HUES48 (cell line): ENCODE measurements at regions not wholly inside any gene's neighbourhood (a gene's known extent, or its start where the extent isn't known, plus 50 kb on each side); places are given as distances from the start of the nearest gene placed in this dataset.
"Not testable (repeated sequence)": the region's sequence is repeated elsewhere in the genome, so short reads cannot be mapped to it uniquely, and the experiment has no call there.

ENCODE experiments used
- H3K27ac ChIP-seq: one replicate; pipeline ENCODE4 v1.7.0; 2013; ENCODE audit warnings: low read depth, low read length, inconsistent platforms
- H3K27me3 ChIP-seq: 2 replicates; pipeline ENCODE4 v1.6.1; 2013; ENCODE audit warnings: mild to moderate bottlenecking, low read length; ENCODE audit not compliant: control insufficient read depth, insufficient read depth
- H3K36me3 ChIP-seq: 2 replicates; pipeline ENCODE4 v1.6.1; 2013; ENCODE audit warnings: low read length; ENCODE audit not compliant: control insufficient read depth, insufficient read depth
- H3K4me1 ChIP-seq: 2 replicates; pipeline ENCODE4 v1.6.1; 2013; ENCODE audit warnings: mild to moderate bottlenecking, low read length; ENCODE audit not compliant: control insufficient read depth, insufficient read depth
- H3K4me3 ChIP-seq: 2 replicates; pipeline ENCODE4 v1.5.1; 2013; ENCODE audit warnings: mild to moderate bottlenecking, low read depth, low read length
- H3K9ac ChIP-seq: 2 replicates; pipeline ENCODE4 v1.6.1; 2013; ENCODE audit warnings: mild to moderate bottlenecking, low read depth, low read length, moderate library complexity
- H3K9me3 ChIP-seq: 2 replicates; pipeline ENCODE4 v1.6.1; 2013; ENCODE audit warnings: low read length; ENCODE audit not compliant: control insufficient read depth, insufficient read depth

DNA sequence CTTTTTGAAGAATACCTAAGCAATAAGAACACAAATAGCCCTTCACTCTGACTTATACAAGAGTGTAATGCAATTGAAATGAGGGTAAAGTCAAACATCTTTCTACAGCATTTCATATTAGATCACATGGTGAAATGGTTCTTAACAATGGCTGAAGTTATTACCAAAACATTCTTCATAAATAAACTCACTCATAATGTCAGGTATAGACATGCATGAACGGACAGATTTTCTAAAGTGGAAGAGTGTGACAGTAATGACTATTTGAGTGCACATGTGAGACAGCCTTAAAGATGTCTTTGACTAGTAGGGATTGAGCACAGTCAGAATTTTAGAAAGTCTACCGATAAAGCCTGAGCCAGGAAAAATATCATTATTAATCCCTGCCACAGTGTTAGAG is 471.0 kb downstream of the ZPLD1 start:
- no peak overlapping the region for H3K9ac ChIP-seq
- H3K4me1 ChIP-seq, result no peaks in the 10 kb centered on the region
- no peak overlapping the region for H3K27ac ChIP-seq
- H3K36me3 ChIP-seq, result no peaks in the 10 kb centered on the region
- no peak overlapping the region for H3K4me3 ChIP-seq
- no peaks in the 10 kb centered on the region for H3K9me3 ChIP-seq
- H3K27me3 ChIP-seq, result no peaks in the 10 kb centered on the region

DNA sequence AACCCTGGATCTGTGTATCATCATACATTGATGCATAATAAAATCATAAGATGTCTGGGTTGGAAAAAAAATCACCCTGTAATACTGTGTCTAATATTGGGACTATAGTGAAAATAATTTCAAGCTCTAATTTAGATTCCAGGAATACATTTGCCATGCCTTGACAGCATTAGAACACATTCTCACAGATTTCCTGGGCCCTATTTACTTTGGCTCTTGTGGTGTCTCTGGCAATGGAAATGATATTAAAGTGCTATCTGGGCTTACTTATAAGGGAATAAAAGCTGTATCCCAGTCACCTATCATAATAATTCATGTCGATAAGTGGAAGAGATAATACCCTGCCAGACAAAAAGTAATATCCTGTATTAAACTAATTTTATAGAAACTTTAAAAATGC is 472.0 kb downstream of the ZPLD1 start:
- Histone ChIP-seq H3K27me3 (no peaks in the 10 kb centered on the region), H3K4me3 (no peak overlapping the region), H3K9ac (no peak overlapping the region), H3K9me3 (no peaks in the 10 kb centered on the region), H3K36me3 (no peaks in the 10 kb centered on the region), H3K27ac (no peak overlapping the region), H3K4me1 (peaks cover 2% of the 10 kb centered on the region; the same call in 1 of the 2 replicates)

- Histone ChIP-seq H3K36me3 (no peaks in the 10 kb centered on the region), H3K27me3 (no peaks in the 10 kb centered on the region), H3K4me3 (no peak overlapping the region), H3K27ac (no peak overlapping the region), H3K9ac (no peak overlapping the region), H3K4me1 (peaks cover 3% of the 10 kb centered on the region; the same call in 1 of the 2 replicates), H3K9me3 (no peaks in the 10 kb centered on the region)
Measured at GRCh38 chr3:102909904-102910303, 475.1 kb downstream of the ZPLD1 start.

DNA sequence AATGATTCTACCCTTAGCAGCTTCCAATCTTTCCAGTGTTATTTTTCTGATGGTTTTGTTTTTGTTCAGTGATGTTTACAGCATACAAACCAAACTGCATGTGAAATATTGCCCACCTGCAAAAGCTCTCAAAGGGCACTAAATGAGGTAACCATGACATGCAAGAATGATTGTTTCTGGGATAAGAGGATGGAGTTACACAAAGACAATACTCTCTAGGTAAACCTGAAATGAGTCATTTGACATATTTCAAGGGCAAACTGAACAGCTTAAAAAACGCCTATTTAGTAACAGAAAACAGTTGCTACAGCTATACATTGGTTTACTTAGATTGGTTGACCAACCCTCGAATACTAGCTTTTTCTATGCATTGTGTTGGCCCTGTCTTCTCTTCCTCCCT is 481.7 kb downstream of the ZPLD1 start:
- Histone ChIP-seq H3K4me3 (no peak overlapping the region), H3K27ac (no peak overlapping the region), H3K4me1 (peaks cover 3% of the 10 kb centered on the region; the same call in 1 of the 2 replicates), H3K36me3 (no peaks in the 10 kb centered on the region), H3K27me3 (no peaks in the 10 kb centered on the region), H3K9ac (no peak overlapping the region), H3K9me3 (no peaks in the 10 kb centered on the region)

- Histone ChIP-seq H3K36me3 (no peaks in the 10 kb centered on the region), H3K9me3 (peaks cover 23% of the 10 kb centered on the region), H3K4me1 (peaks cover 3% of the 10 kb centered on the region; the same call in 1 of the 2 replicates), H3K9ac (no peak overlapping the region), H3K27me3 (no peaks in the 10 kb centered on the region), H3K4me3 (no peak overlapping the region), H3K27ac (no peak overlapping the region)
Measured at GRCh38 chr3:102926618-102927017, 491.8 kb downstream of the ZPLD1 start.

DNA sequence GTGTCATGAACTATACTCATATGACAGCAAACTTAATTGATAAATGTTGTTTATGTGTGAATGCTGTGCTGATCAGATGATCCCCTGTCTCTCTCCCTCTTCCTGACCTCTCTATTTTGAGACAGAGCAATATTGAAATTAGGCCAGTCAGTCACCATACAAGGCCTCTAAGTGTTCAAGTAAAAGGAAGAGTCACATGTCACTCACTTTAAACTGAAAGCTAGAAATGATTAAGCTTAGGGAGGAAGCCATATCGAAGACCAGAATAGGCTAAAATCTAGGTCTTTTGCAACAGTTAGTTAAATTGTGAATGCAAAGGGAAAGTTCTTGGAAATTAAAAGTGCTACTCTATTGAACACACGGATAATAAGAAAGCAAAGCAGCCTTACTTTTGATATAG is 498.6 kb downstream of the ZPLD1 start:
- Histone ChIP-seq H3K9ac (no peak overlapping the region), H3K27ac (no peak overlapping the region), H3K36me3 (no peaks in the 10 kb centered on the region), H3K4me3 (no peak overlapping the region), H3K27me3 (no peaks in the 10 kb centered on the region), H3K4me1 (no peaks in the 10 kb centered on the region), H3K9me3 (no peaks in the 10 kb centered on the region; the same call in 1 of the 2 replicates)

- H3K4me1 ChIP-seq, result no peaks in the 10 kb centered on the region
- no peaks in the 10 kb centered on the region for H3K36me3 ChIP-seq
- H3K9ac ChIP-seq, result no peak overlapping the region
- no peaks in the 10 kb centered on the region; the same call in 1 of the 2 replicates for H3K9me3 ChIP-seq
- H3K27me3 ChIP-seq, result no peaks in the 10 kb centered on the region
- H3K27ac ChIP-seq, result no peak overlapping the region
- no peak overlapping the region for H3K4me3 ChIP-seq
Measured at GRCh38 chr3:102936511-102937045, 501.8 kb downstream of the ZPLD1 start.

GRCh38 chr3:102941786-102942185 is 507.0 kb downstream of the ZPLD1 start:
- H3K9me3 ChIP-seq, result no peaks in the 10 kb centered on the region
- no peaks in the 10 kb centered on the region for H3K4me1 ChIP-seq
- no peak overlapping the region for H3K9ac ChIP-seq
- H3K27me3 ChIP-seq, result no peaks in the 10 kb centered on the region
- H3K4me3 ChIP-seq, result no peak overlapping the region
- no peak overlapping the region for H3K27ac ChIP-seq
- no peaks in the 10 kb centered on the region for H3K36me3 ChIP-seq

DNA sequence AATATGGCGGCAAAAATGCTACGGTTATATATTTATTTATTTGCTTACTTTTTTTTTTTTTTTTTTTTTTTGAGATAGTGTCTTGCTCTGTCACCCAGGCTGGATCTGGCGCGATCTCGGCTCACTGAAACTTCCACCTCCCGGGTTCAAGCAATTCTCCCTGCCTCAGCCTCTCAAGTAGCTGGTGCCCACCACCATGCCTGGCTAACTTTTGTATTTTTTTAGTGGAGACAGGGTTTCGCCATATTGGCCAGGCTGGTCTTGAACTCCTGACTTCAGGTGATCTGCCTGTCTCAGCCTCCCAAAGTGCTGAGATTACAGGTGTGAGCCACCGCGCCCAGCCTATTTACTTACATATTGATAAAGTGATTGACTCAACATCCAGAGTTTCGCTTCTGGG is 511.6 kb downstream of the ZPLD1 start:
- H3K27me3 ChIP-seq, H3K4me1 ChIP-seq, H3K36me3 ChIP-seq, H3K27ac ChIP-seq, H3K4me3 ChIP-seq, H3K9me3 ChIP-seq, H3K9ac ChIP-seq: not testable (repeated sequence)

DNA sequence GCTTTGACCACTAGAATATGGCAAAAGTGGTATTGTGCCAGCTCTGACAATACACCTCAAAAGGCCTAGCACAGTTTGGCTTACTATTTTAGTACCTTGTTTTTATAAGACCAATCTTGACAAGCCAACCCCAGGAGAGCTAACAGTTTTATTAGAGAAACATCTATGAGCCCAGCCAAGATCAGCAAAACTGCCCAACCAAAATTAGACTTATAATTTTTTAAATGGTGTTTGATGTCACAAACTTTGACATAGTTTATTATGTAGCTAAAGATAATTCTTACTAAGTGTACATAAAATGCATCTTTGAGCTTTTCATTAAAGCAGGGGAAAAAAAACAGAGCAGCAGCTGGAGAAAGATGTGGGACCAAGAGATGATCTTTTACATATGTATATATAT is 537.5 kb downstream of the ZPLD1 start:
- no peaks in the 10 kb centered on the region for H3K4me1 ChIP-seq
- no peaks in the 10 kb centered on the region for H3K36me3 ChIP-seq
- H3K27me3 ChIP-seq, result no peaks in the 10 kb centered on the region
- H3K4me3 ChIP-seq, result no peak overlapping the region
- H3K27ac ChIP-seq, result no peak overlapping the region
- H3K9me3 ChIP-seq, result no peaks in the 10 kb centered on the region
- no peak overlapping the region for H3K9ac ChIP-seq

DNA sequence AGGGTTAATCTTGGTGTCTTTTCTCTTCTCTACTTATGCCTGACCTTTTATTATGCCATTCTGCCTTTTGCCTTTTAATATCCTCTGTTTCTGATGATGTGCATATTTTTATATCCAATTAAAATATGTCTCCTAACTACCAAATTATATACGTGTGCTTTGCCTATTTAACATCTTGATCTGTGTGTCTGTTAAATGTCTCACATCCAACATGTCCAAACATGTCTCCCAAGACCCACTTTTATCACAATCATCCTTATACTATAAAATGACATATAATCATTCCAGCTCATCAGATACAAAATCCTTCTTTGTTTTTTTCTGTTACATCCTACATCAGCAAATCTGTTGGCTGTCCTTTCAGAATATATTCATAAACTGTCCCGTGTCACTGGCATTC is 539.5 kb downstream of the ZPLD1 start:
- H3K36me3 ChIP-seq, result no peaks in the 10 kb centered on the region
- H3K4me1 ChIP-seq, result no peaks in the 10 kb centered on the region
- no peak overlapping the region for H3K4me3 ChIP-seq
- no peaks in the 10 kb centered on the region for H3K9me3 ChIP-seq
- H3K27me3 ChIP-seq, result no peaks in the 10 kb centered on the region
- H3K27ac ChIP-seq, result no peak overlapping the region
- H3K9ac ChIP-seq, result no peak overlapping the region

DNA sequence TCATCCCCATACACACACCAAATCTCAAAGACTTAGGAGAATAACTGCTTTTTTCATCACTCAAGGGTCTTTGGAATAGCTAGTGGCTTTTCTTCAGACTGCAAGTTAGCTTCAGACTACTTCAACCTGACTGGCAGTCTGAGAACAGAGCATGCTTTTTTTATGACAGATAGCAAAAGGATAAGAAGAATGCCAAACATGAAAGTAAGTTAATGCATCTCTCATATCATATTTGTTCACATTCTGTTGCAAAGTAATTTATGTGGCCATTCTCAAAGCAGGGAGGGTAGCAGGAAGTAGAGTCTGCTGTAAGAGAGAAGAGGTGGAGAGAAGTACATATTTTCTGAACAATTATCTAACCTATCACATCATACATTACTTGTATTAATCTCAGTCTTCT is 544.4 kb downstream of the ZPLD1 start:
- Histone ChIP-seq H3K4me1 (no peaks in the 10 kb centered on the region), H3K27me3 (no peaks in the 10 kb centered on the region), H3K9ac (no peak overlapping the region), H3K27ac (no peak overlapping the region), H3K36me3 (no peaks in the 10 kb centered on the region), H3K9me3 (no peaks in the 10 kb centered on the region), H3K4me3 (no peak overlapping the region)
